ENCODE measurements at regions not wholly inside any gene's neighbourhood (a gene's known extent, or its start where the extent isn't known, plus 50 kb on each side); places are given as distances from the start of the nearest gene placed in this dataset.

DNA sequence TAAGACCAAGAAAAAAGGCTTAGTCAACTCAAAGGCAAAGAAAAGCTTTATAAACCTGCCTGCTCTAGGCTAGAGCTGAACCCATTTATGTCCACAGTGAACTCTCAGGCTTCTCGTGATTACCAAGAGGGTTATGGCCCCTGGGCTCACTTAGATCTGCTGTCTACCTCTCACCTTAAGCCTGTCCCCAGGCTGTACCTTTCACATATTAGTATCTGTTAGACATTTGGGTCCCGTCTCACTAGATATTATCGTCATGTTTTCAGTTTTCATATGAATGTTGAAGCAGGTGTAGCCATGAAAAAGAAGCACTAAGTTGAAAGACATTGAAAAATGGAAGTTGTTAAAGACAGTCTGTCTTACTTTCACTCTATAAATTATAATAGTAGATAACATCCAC is 75.2 kb upstream of the COX7C start:
- TF ChIP-seq CTCF (IDR thresholded peaks at IDR 0.05) (no peak), EP300 (IDR thresholded peaks at IDR 0.05) (no peak), POLR2AphosphoS5 (IDR thresholded peaks at IDR 0.05) (no peak), POLR2A (IDR thresholded peaks at IDR 0.05) (no peak)

Measured in gastroesophageal sphincter (tissue), 3 donors.